ENCODE measurements at regions not wholly inside any gene's neighbourhood (a gene's known extent, or its start where the extent isn't known, plus 50 kb on each side); places are given as distances from the start of the nearest gene placed in this dataset.

GRCh38 chr15:70428211-70428822, 330.6 kb upstream of the TLE3 start:
- no peak overlapping the region for H3K4me3 Mint-ChIP-seq
- H3K27me3 Mint-ChIP-seq, result no peaks in the 10 kb centered on the region
- peaks cover 5% of the 10 kb centered on the region for H3K9me3 Mint-ChIP-seq
- H3K36me3 Mint-ChIP-seq, result no peaks in the 10 kb centered on the region
- peaks cover 17% of the 10 kb centered on the region for H3K4me1 Mint-ChIP-seq
- ATAC-seq, result no peak
- no peak overlapping the region for H3K27ac Mint-ChIP-seq

- Mint-ChIP-seq H3K27ac (no peak overlapping the region), H3K4me1 (peaks cover 17% of the 10 kb centered on the region), H3K36me3 (no peaks in the 10 kb centered on the region), H3K9me3 (peaks cover 5% of the 10 kb centered on the region), H3K4me3 (no peak overlapping the region), H3K27me3 (no peaks in the 10 kb centered on the region)
- no peak for ATAC-seq
Observed at GRCh38 chr15:70427167-70428120, 329.7 kb upstream of the TLE3 start.

- no peak for ATAC-seq
- no peak overlapping the region for H3K27ac Mint-ChIP-seq
- H3K9me3 Mint-ChIP-seq, result peaks cover 8% of the 10 kb centered on the region
- H3K4me3 Mint-ChIP-seq, result no peak overlapping the region
- no peaks in the 10 kb centered on the region for H3K36me3 Mint-ChIP-seq
- no peaks in the 10 kb centered on the region for H3K27me3 Mint-ChIP-seq
- peaks cover 17% of the 10 kb centered on the region for H3K4me1 Mint-ChIP-seq
Observed at GRCh38 chr15:70426096-70426821, 328.5 kb upstream of the TLE3 start.

DNA sequence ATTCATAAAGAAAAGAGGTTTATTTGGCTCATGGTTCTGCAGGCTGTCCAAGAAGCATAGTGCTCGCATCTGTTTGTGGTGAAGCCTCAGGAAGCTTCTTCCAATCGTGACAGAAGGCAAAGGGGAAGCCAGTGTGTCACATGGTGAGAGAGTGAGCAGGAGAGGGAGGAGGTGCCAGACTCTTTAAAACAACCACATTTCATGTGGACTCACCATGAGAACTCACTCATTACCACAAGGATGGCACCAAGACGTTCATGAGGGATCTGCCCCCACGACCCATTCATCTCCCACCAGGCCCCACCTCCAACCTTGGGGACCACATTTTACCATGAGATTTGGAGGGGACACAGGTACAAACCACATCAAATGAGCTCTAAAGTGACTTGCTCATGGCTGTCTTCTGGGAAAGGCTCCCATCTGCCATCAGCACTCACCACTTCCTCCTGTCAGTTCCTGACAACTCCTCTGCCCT, 327.3 kb upstream of the TLE3 start:
- no peak overlapping the region for H3K4me3 Mint-ChIP-seq
- ATAC-seq, result no peak

GRCh38 chr15:70423267-70423666, 325.6 kb upstream of the TLE3 start:
- Mint-ChIP-seq H3K4me3 (no peak overlapping the region), H3K36me3 (no peaks in the 10 kb centered on the region), H3K27me3 (no peaks in the 10 kb centered on the region), H3K27ac (no peak overlapping the region), H3K4me1 (peaks cover 17% of the 10 kb centered on the region), H3K9me3 (peaks cover 5% of the 10 kb centered on the region)
- ATAC-seq, result no peak

More for the DNA sequence above, 327.3 kb upstream of the TLE3 start:
- no peaks in the 10 kb centered on the region for H3K36me3 Mint-ChIP-seq
- no peak overlapping the region for H3K27ac Mint-ChIP-seq
- peaks cover 8% of the 10 kb centered on the region for H3K9me3 Mint-ChIP-seq
- no peaks in the 10 kb centered on the region for H3K27me3 Mint-ChIP-seq
- peaks cover 17% of the 10 kb centered on the region for H3K4me1 Mint-ChIP-seq

DNA sequence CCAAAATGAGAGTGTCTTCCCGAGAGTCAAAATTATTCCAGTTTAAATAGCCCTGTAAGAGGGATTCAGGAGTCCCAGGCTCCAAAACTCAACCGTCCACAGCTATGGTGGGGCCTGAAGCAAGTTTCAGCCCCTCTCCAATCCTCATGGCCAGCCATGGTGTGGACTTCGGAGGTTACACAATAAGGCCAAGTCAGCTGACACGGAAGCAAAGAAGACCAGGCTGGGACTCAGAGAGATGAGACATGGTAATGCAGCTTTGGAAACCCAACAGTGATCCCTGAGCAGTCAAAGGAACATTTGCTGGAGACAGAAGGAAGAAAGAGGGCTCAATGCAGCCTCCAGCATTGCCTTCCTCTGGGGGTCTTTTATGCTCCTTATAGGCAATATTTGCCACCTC, 324.6 kb upstream of the TLE3 start:
- ATAC-seq, result no peak
- Mint-ChIP-seq H3K4me1 (peaks cover 17% of the 10 kb centered on the region), H3K9me3 (peaks cover 2% of the 10 kb centered on the region), H3K4me3 (no peak overlapping the region), H3K36me3 (no peaks in the 10 kb centered on the region), H3K27ac (no peak overlapping the region), H3K27me3 (no peaks in the 10 kb centered on the region)

DNA sequence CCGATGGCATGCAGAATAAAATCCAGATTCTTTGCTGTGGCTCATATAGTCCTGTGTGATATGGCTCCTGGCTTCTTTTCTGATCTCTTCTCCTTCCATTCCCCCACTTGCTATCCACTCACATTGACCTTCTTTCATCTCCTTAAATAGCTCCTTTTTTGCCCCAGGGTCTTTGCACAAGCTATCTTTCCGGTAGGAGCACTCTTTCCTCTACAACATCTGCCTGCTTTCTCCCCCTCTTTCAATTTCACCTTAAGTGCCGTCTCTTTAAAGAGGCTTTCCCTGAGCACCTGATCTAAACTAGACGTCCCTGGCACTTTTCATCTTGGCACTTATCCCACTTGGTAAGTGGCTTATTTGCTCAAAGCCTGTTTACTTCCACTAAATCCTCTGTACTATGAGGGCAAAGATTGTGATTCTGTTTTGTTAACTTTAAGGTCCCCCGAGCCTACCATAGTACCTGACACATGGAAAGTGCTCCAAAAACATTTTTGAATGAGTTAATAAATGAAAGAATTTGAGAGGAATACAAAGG, 323.3 kb upstream of the TLE3 start:
- Mint-ChIP-seq H3K4me1 (peaks cover 17% of the 10 kb centered on the region), H3K9me3 (peaks cover 2% of the 10 kb centered on the region), H3K27me3 (peaks cover 8% of the 10 kb centered on the region), H3K4me3 (no peak overlapping the region), H3K36me3 (no peaks in the 10 kb centered on the region), H3K27ac (no peak overlapping the region)
- ATAC-seq, result no peak

DNA sequence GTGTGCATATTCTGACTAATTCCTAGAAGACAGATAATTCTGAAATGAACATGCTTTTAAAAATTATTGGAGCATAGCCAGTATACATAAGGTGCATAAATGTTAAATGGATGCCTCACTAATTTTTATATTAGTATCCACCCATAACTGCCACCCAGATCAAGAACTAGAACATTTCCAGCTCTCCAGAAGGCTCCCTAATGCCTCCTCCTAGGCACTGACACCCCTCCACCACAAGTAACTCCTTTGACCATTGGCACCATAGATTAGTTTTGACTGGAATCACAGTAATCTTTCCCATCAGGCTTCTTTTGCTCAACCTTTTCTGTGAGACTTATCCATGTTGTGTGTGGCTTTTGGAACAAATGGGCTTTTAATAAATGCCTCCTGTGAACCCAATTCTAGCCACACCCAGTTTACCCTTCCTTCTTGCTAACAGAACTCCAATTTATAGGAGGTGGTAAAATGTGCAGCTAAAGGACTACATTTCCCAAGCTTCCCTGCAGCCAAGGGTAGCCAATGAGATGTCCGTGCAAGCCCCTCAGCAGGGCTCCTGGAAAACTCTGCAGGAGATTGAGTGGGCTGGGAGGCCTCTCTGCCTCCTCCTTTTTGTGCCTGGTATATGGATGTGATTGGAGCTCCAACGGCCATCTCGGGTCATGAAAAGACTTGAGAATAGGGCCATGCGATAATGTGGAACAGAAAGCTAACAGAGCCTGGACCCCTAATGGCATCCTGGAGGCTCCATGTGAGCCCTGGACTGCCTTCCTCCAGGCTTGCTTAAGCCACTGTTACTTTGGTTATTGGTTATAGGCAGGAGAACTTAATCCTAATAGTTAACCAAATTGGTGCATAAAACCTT, 322.6 kb upstream of the TLE3 start:
- peaks cover 2% of the 10 kb centered on the region for H3K9me3 Mint-ChIP-seq
- no peak for ATAC-seq
- peaks cover 10% of the 10 kb centered on the region for H3K4me1 Mint-ChIP-seq
- H3K27ac Mint-ChIP-seq, result no peak overlapping the region
- H3K27me3 Mint-ChIP-seq, result peaks cover 11% of the 10 kb centered on the region
- H3K4me3 Mint-ChIP-seq, result no peak overlapping the region
- H3K36me3 Mint-ChIP-seq, result no peaks in the 10 kb centered on the region

DNA sequence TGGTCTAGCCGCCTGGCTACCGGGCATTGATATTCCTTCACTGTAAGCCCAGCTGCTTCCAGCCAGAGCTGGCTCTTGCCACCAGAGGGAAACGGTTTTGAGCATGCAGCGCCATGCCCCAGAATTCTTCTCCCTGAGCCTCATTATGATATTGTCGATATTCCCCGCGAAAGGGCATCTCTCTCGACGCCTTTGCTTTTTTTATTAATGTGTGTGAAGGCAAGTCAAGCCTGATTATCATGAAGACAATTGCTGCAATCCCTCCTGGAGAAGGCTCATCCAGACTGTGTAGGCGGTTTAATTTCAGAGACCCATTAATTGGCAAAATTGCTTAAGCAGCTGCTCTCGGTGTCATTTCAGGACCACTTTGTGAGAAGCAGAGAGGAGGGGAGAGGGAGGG, 321.2 kb upstream of the TLE3 start:
- Mint-ChIP-seq H3K27ac (no peak overlapping the region), H3K4me1 (no peaks in the 10 kb centered on the region), H3K4me3 (no peak overlapping the region), H3K9me3 (peaks cover 2% of the 10 kb centered on the region), H3K36me3 (no peaks in the 10 kb centered on the region), H3K27me3 (peaks cover 11% of the 10 kb centered on the region)
- no peak for ATAC-seq

DNA sequence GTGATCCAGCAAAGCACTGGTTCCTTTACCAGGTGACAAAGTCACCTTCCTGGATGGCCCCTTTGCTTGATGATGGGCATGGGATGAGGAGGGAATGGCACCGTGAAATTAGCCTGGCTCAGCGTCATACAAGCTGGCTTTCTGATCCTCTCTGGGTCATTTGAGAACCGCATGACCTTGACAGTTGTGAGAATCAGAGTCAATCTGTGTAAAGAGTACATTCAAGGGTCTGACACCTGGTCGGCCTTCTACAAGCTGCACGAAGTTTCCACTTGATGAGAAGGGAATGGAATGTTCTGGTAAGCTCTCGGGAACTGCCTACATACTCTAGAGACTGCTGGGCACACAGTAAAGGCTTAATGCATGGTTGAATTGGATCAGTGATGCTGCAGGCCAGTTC, 319.8 kb upstream of the TLE3 start:
- no peak overlapping the region for H3K27ac Mint-ChIP-seq
- H3K4me3 Mint-ChIP-seq, result no peak overlapping the region
- H3K4me1 Mint-ChIP-seq, result no peaks in the 10 kb centered on the region
- ATAC-seq, result no peak
- H3K27me3 Mint-ChIP-seq, result peaks cover 11% of the 10 kb centered on the region
- no peaks in the 10 kb centered on the region for H3K36me3 Mint-ChIP-seq
- H3K9me3 Mint-ChIP-seq, result peaks cover 2% of the 10 kb centered on the region

GRCh38 chr15:70416829-70417228, 319.1 kb upstream of the TLE3 start:
- Mint-ChIP-seq H3K4me3 (no peak overlapping the region), H3K9me3 (peaks cover 2% of the 10 kb centered on the region), H3K27ac (no peak overlapping the region), H3K27me3 (peaks cover 11% of the 10 kb centered on the region), H3K4me1 (no peaks in the 10 kb centered on the region), H3K36me3 (no peaks in the 10 kb centered on the region)
- ATAC-seq, result no peak

DNA sequence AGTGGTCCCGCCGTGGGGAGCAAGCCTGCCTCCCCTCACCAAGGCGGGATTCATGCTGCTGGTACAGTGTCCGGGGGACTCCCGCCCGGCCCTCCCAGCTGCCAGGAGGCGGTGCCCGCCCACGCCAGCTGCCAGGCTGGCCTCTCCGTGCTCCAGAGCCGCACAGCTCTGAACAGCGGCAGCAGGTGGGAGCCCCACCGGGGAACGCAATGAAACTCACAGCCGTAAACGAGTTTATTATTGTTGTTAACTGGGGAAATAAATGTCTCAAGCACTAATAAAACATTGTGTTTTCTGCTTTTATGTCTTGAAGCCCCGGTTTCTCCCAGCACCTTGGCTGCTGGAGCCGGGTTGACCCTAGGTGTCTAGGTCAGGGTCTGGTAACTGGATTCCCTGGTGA, 317.7 kb upstream of the TLE3 start:
- peaks cover 11% of the 10 kb centered on the region for H3K27me3 Mint-ChIP-seq
- ATAC-seq, result peak; percentile 40

DNA sequence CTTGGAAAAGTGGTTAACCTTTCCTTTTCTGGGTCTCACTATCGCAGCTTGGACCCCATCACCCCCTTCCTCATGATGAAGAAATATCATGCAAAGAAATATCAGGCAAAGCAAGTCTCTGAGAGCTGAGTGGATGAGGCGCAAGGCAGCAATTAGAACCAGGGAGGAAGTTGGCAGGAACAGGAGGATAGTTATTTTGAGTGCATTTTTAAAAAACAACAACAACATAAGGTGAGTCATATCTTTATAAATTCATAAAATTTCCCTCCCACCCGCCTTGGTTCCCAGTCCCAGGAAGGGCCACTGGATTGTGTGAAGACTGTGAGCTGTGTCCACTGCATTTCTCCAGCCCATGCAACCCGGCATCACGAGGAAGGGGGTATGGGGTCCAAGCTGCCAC, 316.9 kb upstream of the TLE3 start:
- ATAC-seq, result no peak
- peaks cover 11% of the 10 kb centered on the region for H3K27me3 Mint-ChIP-seq
- no peak overlapping the region for H3K4me3 Mint-ChIP-seq
- H3K4me1 Mint-ChIP-seq, result no peaks in the 10 kb centered on the region
- no peak overlapping the region for H3K27ac Mint-ChIP-seq
- no peaks in the 10 kb centered on the region for H3K9me3 Mint-ChIP-seq
- H3K36me3 Mint-ChIP-seq, result no peaks in the 10 kb centered on the region

More for the DNA sequence above, 317.7 kb upstream of the TLE3 start:
- H3K36me3 Mint-ChIP-seq, result no peaks in the 10 kb centered on the region
- no peaks in the 10 kb centered on the region for H3K9me3 Mint-ChIP-seq
- no peak overlapping the region for H3K4me3 Mint-ChIP-seq
- H3K4me1 Mint-ChIP-seq, result no peaks in the 10 kb centered on the region
- no peak overlapping the region for H3K27ac Mint-ChIP-seq

- Mint-ChIP-seq H3K4me3 (no peak overlapping the region), H3K27ac (no peak overlapping the region), H3K27me3 (peaks cover 11% of the 10 kb centered on the region), H3K36me3 (no peaks in the 10 kb centered on the region), H3K9me3 (peaks cover 4% of the 10 kb centered on the region), H3K4me1 (no peaks in the 10 kb centered on the region)
- no peak for ATAC-seq
Observed at GRCh38 chr15:70412794-70413193, 315.1 kb upstream of the TLE3 start.
